ENCODE measurements at regions not wholly inside any gene's neighbourhood (a gene's known extent, or its start where the extent isn't known, plus 50 kb on each side); places are given as distances from the start of the nearest gene placed in this dataset.

DNA sequence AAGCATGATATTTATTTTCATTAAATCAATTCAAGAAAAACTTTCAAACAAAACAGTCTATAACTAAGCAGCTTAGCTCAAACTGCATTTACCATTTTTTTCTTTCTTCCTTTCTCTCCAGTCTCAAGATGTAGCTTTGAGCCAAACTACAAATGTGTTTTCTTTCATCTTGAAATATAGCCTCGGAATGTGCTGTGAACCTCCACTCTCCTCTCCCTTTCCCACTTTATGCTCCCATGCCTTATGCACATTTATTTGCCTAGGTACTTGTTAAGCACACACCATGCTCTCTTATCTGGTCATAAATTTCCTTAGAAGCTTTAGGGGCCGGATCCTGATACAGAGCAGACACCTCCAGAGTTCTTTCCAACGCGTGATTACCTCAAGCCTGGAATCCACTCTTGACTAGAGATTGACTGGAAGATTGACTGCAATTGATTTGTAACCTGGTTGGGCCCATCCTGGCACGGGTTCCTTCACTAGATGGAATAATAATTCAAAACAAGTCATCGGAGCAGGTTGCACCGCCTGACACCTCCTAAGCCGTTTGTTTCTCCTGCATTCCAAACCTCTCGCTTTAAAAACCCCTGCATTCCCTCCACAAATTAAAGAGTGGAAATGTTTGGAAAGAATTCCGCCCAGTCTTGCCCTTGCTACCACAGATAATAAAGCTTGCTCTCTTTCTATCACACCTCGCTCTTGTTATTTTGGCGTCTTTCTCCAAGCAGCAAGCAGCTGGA lies 344.7 kb downstream of the CHL1 start:
- TF ChIP-seq, protein P1, sequence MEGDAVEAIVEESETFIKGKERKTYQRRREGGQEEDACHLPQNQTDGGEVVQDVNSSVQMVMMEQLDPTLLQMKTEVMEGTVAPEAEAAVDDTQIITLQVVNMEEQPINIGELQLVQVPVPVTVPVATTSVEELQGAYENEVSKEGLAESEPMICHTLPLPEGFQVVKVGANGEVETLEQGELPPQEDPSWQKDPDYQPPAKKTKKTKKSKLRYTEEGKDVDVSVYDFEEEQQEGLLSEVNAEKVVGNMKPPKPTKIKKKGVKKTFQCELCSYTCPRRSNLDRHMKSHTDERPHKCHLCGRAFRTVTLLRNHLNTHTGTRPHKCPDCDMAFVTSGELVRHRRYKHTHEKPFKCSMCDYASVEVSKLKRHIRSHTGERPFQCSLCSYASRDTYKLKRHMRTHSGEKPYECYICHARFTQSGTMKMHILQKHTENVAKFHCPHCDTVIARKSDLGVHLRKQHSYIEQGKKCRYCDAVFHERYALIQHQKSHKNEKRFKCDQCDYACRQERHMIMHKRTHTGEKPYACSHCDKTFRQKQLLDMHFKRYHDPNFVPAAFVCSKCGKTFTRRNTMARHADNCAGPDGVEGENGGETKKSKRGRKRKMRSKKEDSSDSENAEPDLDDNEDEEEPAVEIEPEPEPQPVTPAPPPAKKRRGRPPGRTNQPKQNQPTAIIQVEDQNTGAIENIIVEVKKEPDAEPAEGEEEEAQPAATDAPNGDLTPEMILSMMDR (conservative IDR thresholded peaks at IDR 0.05; ENCODE audit: low read depth, low read length), result no peak
- no peak for TF ChIP-seq EZH2 (IDR thresholded peaks at IDR 0.05; ENCODE audit: borderline replicate concordance, low read depth, low read length, poor library complexity, severe bottlenecking)
